Activated CD8-positive, alpha-beta memory T cell treated with anti-CD3 and anti-CD28 coated beads for 1 hour (primary cell): ENCODE measurements at regions not wholly inside any gene's neighbourhood (a gene's known extent, or its start where the extent isn't known, plus 50 kb on each side); places are given as distances from the start of the nearest gene placed in this dataset.
"Not testable (repeated sequence)": the region's sequence is repeated elsewhere in the genome, so short reads cannot be mapped to it uniquely, and the experiment has no call there.

Experiments
- DNase-seq, 2 donors: peaks; one replicate each; pipeline ENCODE4 v3.0.0-alpha.2; 2020; ENCODE audit warnings: low read depth in 1 of 2; ENCODE audit errors: extremely low read depth in 1 of 2

GRCh38 chr5:117675646-117676045, 1101.0 kb upstream of the SEMA6A start:
- DNase-seq = no peak

GRCh38 chr5:117671551-117671950, 1096.9 kb upstream of the SEMA6A start:
- DNase-seq = no peak

GRCh38 chr5:117667105-117667504, 1092.5 kb upstream of the SEMA6A start:
- no peak for DNase-seq

- no peak for DNase-seq
These were observed 1090.5 kb upstream of the SEMA6A start for GRCh38 chr5:117665121-117665520.

- no peak for DNase-seq
These were observed 1087.7 kb upstream of the SEMA6A start for GRCh38 chr5:117662361-117662760.

- DNase-seq = no peak
These were observed 1082.9 kb upstream of the SEMA6A start for GRCh38 chr5:117657541-117657940.

- no peak for DNase-seq
These were observed 1078.3 kb upstream of the SEMA6A start for GRCh38 chr5:117652958-117653280.

- DNase-seq = no peak
These were observed 1077.7 kb upstream of the SEMA6A start for GRCh38 chr5:117652036-117652957.

GRCh38 chr5:117649821-117650220, 1075.2 kb upstream of the SEMA6A start:
- DNase-seq = no peak

GRCh38 chr5:117645400-117645799, 1070.8 kb upstream of the SEMA6A start:
- DNase-seq = no peak

- DNase-seq = no peak
These were observed 1064.0 kb upstream of the SEMA6A start for GRCh38 chr5:117638581-117638980.

- DNase-seq = no peak
These were observed 1058.5 kb upstream of the SEMA6A start for GRCh38 chr5:117633093-117633492.

GRCh38 chr5:117624201-117624600, 1049.6 kb upstream of the SEMA6A start:
- no peak for DNase-seq

- DNase-seq = no peak
These were observed 1048.6 kb upstream of the SEMA6A start for GRCh38 chr5:117623042-117623805.

GRCh38 chr5:117621921-117622320, 1047.3 kb upstream of the SEMA6A start:
- DNase-seq = no peak

- no peak for DNase-seq
These were observed 1040.6 kb upstream of the SEMA6A start for GRCh38 chr5:117615226-117615625.

GRCh38 chr5:117614408-117614807, 1039.8 kb upstream of the SEMA6A start:
- DNase-seq = no peak

GRCh38 chr5:117604845-117605244, 1030.2 kb upstream of the SEMA6A start:
- no peak for DNase-seq

- not testable (repeated sequence) for DNase-seq
These were observed 1025.2 kb upstream of the SEMA6A start for GRCh38 chr5:117599811-117600210.

- no peak for DNase-seq
These were observed 1019.5 kb upstream of the SEMA6A start for GRCh38 chr5:117594166-117594565.

- DNase-seq = no peak
These were observed 1016.3 kb upstream of the SEMA6A start for GRCh38 chr5:117590944-117591343.

GRCh38 chr5:117588611-117589010, 1014.0 kb upstream of the SEMA6A start:
- no peak for DNase-seq
